GM18505 (cell line): ENCODE measurements at regions not wholly inside any gene's neighbourhood (a gene's known extent, or its start where the extent isn't known, plus 50 kb on each side); places are given as distances from the start of the nearest gene placed in this dataset.
"Not testable (repeated sequence)": the region's sequence is repeated elsewhere in the genome, so short reads cannot be mapped to it uniquely, and the experiment has no call there.

Experiments used
- ATAC-seq: cut with Tn5 transposase; IDR thresholded peaks from one replicate; pipeline ENCODE4 v1.9.1; 2021; ENCODE audit not compliant: unreplicated experiment
- POLR2A ChIP-seq: IDR thresholded peaks from 4 replicates; pipeline ENCODE4 v1.6.1; 2011; ENCODE audit warnings: borderline replicate concordance; ENCODE audit not compliant: insufficient read depth, insufficient read length; ENCODE audit errors: extremely low read depth

DNA sequence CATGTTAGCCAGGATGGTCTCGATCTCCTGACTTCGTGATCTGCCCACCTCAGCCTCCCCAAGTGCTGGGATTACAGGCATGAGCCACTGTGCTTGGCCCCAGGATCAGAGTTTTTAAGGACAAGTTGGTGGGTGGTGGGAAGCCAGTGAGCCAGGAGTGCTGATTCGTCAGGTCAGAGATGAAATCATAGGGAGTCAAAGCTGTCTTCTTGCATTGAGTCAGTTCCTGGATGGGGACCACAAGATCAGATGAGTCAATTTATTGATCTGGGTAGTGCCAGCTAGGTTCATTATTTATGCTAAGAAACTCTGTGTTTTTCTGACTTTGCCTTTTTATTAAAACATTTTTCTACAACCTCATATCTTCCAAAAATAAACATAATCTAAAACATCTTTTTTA, 423.8 kb downstream of the ARL4A start:
- no peak for TF ChIP-seq POLR2A
- no peak for ATAC-seq

DNA sequence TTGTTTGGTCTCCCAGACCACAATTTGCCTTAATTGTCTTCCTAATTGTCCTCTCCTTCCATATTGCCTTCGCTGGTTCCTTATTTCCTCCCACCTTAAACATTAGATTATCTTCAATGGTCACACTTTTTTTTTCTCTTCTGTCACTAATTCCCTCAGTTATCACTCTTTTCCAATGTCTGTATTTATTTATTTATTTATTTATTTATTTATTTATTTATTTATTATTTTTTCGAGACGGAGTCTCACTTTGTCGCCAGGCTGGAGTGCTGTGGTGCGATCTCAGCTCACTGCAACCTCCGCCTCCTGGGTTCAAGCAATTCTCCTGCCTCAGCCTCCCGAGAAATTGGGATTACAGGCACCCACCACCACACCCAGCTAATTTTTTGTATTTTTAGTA, 426.8 kb downstream of the ARL4A start:
- ATAC-seq: not testable (repeated sequence)

DNA sequence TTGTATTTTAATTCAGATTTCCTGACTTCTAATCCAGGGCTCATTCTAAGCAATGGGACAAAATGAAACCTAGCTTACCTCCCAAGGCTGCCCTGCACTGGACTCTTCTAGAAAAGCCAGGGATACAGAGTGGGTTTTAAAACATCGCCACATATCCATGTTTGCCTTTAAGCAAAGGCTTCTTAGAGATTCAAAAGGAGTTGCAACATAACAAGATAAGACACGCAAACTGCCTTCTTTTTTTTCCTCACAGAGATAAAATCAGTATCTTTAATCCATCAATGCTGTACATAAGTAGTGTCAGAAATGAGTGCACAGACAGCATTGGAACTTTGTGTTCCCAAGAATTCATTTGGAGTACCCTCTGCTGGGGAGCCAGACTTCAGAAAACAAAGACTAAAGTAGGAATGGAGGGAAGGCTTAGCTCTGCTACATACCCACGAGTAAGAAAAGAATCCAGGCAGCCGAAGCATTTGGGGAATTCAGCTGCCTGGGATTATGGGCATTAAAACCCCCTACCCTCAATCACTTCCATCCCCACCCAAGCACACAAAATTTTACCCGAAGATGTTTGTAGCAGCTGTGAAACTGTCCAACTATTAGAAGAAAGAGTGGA, 427.8 kb downstream of the ARL4A start:
- no peak for ATAC-seq

DNA sequence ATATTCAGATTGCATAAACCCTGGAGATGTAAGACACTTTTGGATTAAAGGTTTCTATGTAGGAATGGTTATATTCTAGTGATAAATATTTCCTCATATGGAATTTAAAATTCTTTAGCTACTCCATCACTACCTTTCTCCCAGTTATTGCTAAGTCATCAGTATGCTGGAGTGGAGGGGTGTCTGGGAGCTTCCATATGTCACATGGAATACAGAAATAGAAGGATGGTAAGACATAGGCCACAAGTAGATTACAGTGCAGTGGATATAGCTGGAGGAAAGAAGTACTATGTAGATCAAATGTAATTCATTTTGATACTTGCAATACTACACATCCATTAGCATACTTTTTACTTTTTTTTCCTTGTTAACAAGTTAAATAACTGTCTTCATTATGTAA, 428.4 kb downstream of the ARL4A start:
- ATAC-seq: no peak
- no peak for TF ChIP-seq POLR2A

More for the DNA sequence above, 427.8 kb downstream of the ARL4A start:
- no peak for TF ChIP-seq POLR2A

DNA sequence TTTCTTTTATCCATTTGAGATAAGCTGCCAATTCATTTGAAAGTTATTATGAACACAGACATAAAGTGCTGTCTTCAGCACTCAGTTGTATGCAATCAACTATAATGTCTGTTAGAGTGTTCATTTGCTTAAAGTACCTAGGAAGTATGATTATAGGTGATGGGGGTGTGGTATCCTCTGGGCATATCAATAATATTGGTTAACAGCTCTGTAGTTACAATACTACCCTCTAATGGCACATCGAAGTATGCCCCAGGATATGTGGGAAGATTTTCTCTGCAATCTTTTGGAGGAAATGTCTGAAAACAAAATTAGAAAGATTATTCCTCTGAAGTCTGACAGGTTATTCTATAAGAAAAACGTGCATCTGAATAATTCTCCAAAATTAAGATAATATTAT, 429.7 kb downstream of the ARL4A start:
- no peak for ATAC-seq

DNA sequence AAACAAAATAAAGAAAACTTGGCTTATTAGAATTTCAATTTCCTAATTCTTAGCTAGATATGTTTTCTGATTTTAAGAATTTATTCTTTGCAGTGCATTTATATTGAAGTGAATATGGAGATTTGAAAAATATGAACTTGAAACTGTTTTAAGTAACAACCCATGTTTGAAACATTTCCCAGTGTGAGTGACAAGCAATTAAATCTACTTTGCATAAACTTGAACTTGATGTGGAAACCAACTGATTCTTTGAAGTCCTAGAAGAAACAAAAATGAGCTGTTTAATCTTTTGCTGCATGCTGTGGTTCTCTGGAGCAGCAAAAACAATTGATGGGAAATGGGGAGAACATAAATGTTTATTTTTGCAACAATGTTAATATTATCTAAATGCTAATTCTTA, 430.2 kb downstream of the ARL4A start:
- ATAC-seq: no peak
- TF ChIP-seq POLR2A: no peak

More for the DNA sequence above, 429.7 kb downstream of the ARL4A start:
- no peak for TF ChIP-seq POLR2A

DNA sequence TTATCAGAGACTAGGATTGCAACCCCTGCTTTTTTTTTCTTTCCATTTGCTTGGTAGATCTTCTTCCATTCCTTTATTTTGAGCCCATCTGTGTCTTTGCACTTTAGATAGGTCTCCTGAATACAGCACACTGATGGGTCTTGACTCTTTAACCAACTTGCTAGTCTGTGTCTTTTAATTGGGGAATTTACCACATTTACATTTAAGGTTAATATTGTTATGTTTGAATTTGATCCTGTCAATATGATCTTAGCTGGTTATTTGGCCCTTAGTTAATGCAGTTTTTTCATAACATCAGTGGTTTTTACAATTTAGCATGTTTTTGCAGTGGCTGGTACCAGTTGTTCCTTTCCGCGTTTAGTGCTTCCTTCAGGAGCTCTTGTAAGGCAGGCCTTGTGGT, 437.2 kb downstream of the ARL4A start:
- ATAC-seq: not testable (repeated sequence)

DNA sequence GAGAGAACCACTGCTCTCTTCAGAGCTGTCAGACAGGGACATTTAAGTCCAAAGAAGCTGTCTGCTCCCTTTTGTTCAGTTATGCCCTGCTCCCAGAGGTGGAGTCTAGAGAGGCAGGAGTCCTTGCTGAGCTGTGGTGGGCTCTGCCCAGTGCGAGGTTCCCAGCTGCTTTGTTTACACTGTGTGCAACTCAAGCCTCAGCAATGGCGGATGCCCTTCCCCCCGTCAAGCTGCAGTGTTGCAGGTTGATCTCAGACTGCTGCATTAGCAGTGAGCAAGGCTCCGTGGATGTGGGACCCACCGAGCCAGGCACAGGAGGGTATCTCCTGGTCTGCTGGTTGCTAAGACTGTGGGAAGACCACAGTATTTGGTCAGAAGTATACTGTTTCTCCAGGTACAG, 438.9 kb downstream of the ARL4A start:
- no peak for ATAC-seq
- no peak for TF ChIP-seq POLR2A

DNA sequence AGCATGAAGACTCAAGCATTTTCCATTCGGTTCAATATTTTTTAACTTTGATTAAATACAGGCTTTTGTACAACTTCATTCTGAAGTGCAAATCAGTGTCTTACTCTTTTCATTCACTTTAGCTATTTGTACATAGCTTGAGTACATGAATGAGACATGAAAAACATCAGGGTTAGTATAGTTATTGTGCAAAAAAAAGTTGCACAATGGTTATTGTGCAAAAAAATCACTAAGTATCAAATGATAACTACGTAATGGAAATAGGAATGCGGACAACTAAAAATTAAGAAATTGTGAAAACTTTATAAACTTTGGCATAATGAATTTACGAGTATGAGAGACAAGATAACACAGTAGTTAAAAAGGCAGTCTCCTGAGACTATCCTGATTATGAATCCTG, 442.9 kb downstream of the ARL4A start:
- TF ChIP-seq POLR2A: no peak
- ATAC-seq: no peak

DNA sequence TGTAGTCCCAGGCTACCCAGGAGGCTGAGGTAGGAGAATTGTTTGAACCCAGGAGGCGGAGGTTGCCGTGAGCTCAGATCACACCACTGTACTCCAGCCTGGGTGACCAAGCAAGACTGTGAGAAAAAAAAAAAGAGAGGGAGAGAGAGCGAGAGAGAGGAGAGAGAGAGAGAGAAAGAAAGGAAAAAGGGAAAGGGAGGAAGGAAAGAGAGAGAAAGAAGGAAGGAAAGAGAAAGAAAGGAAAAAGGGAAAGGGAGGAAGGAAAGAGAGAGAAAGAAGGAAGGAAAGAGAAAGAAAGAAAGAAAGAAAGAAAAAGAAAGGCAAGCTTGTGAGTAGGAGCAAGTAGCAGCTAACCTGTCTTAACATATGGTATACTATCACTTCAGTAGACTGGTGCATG, 443.5 kb downstream of the ARL4A start:
- not testable (repeated sequence) for ATAC-seq

DNA sequence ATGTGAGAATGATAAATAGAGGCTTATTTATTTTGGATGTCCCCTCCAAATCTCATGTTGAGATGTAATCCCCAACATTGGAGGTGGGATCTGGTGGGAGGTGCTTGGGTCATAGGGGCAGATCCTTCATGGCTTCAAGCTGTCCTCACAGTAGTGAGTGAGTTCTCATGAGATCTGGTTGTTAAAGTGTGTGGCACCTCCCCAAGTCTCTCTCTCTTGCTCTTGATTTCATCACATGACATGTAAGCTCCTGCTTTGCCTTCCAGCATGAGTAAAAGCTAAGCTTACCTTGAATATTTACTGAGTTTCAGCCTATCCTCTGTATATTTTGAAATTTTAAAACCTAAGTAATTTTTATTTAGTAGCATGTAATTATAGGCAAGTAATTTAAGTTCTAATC, 444.9 kb downstream of the ARL4A start:
- no peak for TF ChIP-seq POLR2A
- no peak for ATAC-seq

DNA sequence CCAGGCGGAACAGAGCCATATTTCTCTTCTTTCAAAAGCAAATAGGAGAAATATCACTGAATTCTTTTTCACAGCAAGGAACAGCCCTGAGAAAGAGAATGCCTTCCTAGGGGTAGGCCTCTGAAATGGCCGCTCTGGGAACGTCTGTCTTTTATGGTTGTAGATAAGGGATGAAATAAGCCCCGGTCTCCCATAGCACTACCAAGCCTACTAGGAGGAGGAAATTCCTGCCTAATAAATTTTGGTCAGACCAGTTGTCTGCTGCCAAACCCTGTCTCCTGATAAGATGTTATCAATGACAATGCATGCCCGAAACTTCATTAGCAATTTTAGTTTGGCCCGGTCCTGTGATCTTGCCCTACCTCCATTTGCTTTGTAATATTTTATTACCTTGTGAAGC, 448.9 kb downstream of the ARL4A start:
- ATAC-seq: not testable (repeated sequence)

DNA sequence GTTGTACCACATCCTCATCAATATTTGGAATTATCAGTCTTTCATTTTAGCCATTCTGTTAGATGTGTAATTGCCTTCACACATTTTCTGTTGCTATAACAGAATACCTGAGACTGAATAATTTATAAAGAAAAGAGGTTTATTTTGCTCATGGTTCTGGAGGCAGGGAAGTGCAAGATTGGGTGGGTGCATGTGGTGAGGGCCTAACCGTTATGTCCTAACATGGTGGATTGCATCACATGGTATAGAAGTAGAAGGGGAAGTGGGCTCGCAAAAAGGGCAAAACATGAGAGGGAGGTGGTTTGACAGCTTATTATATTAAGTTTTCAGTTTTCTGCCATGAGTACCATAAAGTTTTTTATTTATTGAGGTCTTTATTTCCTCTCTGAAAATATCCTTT, 452.0 kb downstream of the ARL4A start:
- no peak for ATAC-seq
- TF ChIP-seq POLR2A: no peak

DNA sequence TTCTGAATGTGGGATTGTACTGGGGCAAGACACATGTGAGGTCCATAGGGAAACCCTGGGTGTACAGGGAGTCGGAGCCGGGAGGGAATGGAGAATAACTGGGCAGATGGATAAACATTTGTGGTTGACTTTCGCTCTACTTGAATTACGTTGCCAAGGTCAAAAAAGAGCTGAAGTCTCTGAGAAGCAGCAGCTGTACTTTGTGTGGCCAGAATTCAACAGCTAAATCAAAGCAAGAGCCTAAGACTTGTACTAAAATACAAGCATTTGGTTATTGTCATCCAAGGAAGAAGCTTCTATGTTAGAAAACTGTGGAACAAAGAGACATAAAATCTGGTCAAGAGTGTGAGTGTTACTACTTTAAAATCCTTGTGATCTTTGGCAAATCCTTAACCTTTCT, 457.2 kb downstream of the ARL4A start:
- ATAC-seq: no peak
- TF ChIP-seq POLR2A: no peak

DNA sequence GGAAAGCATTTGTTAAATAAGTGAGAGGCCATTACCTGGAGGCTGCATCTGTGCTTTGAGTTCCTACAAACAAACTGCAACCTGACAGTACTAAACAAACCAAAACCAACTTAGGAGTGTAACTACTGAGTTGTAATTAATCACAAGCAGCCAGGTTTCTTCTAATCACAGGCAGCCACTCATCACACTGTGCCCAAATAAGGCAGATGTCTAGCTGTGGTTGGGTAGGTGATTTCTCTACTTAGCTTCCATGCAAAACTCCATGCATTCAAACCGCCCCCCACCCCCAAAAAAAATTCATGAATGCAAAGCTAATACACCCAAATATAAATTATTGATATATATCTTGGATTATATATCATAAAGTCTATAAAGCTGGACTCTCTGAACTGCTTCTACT, 461.1 kb downstream of the ARL4A start:
- TF ChIP-seq POLR2A: no peak
- ATAC-seq: no peak
